WERI-Rb-1 (cell line): ENCODE measurements at regions not wholly inside any gene's neighbourhood (a gene's known extent, or its start where the extent isn't known, plus 50 kb on each side); places are given as distances from the start of the nearest gene placed in this dataset.
"Not testable (repeated sequence)": the region's sequence is repeated elsewhere in the genome, so short reads cannot be mapped to it uniquely, and the experiment has no call there.

Experiments used
- DNase-seq: peaks from one replicate; pipeline ENCODE4 v3.0.0-alpha.2; 2020
- H3K27ac ChIP-seq: fragments of 250-450 bp; sonication (Bioruptor Pico); 2 replicates; pipeline ENCODE4 v1.5.1; 2020; ENCODE audit warnings: mild to moderate bottlenecking, moderate library complexity
- H3K27me3 ChIP-seq: fragments of 250-450 bp; sonication (Bioruptor Pico); 2 replicates; pipeline ENCODE4 v1.5.1; 2021; ENCODE audit warnings: mild to moderate bottlenecking, low read depth, moderate library complexity; ENCODE audit not compliant: insufficient read depth, severe bottlenecking
- H3K36me3 ChIP-seq: fragments of 250-450 bp; sonication (Bioruptor Pico); 2 replicates; pipeline ENCODE4 v1.5.1; 2020; ENCODE audit warnings: mild to moderate bottlenecking, moderate library complexity
- H3K4me3 ChIP-seq: 2 replicates; pipeline ENCODE4 v1.5.1; 2011; ENCODE audit warnings: low read depth, mild to moderate bottlenecking, control low read depth, low read length
- H3K9me3 ChIP-seq: fragments of 250-450 bp; sonication (Bioruptor Pico); 2 replicates; pipeline ENCODE4 v1.5.1; 2021; ENCODE audit warnings: mild to moderate bottlenecking, moderate library complexity; ENCODE audit not compliant: severe bottlenecking
- CTCF ChIP-seq: IDR thresholded peaks from 2 replicates; pipeline ENCODE4 v1.5.1; 2011; ENCODE audit warnings: low read depth, mild to moderate bottlenecking, control low read depth, inconsistent platforms, low read length

GRCh38 chr6:132118144-132118543, 167.0 kb upstream of the CCN2 start:
- no peak overlapping the region for H3K4me3 ChIP-seq
- peaks cover 77% of the 10 kb centered on the region for H3K27me3 ChIP-seq
- H3K36me3 ChIP-seq, result no peaks in the 10 kb centered on the region
- H3K27ac ChIP-seq, result no peak overlapping the region
- TF ChIP-seq CTCF, result no peak
- no peak for DNase-seq
- H3K9me3 ChIP-seq, result no peaks in the 10 kb centered on the region

GRCh38 chr6:132115714-132116366, 164.7 kb upstream of the CCN2 start:
- Histone ChIP-seq H3K27me3 (peaks cover 69% of the 10 kb centered on the region), H3K9me3 (no peaks in the 10 kb centered on the region), H3K27ac (no peak overlapping the region), H3K36me3 (no peaks in the 10 kb centered on the region), H3K4me3 (no peak overlapping the region)
- DNase-seq, result no peak
- no peak for TF ChIP-seq CTCF

- no peak for DNase-seq
- Histone ChIP-seq H3K4me3 (no peak overlapping the region), H3K27me3 (peaks cover 57% of the 10 kb centered on the region), H3K36me3 (no peaks in the 10 kb centered on the region), H3K27ac (no peak overlapping the region), H3K9me3 (peaks cover 4% of the 10 kb centered on the region)
- TF ChIP-seq CTCF, result no peak
Measured at GRCh38 chr6:132114201-132114825, 163.1 kb upstream of the CCN2 start.

GRCh38 chr6:132109752-132110151, 158.6 kb upstream of the CCN2 start:
- H3K4me3 ChIP-seq, H3K36me3 ChIP-seq, H3K27ac ChIP-seq, H3K9me3 ChIP-seq, DNase-seq: not testable (repeated sequence)
- H3K27me3 ChIP-seq, result peaks cover 35% of the 10 kb centered on the region

- Histone ChIP-seq H3K27ac (no peak overlapping the region), H3K27me3 (peaks cover 29% of the 10 kb centered on the region), H3K36me3 (no peaks in the 10 kb centered on the region), H3K9me3 (peaks cover 6% of the 10 kb centered on the region), H3K4me3 (no peak overlapping the region)
- no peak for TF ChIP-seq CTCF
- no peak for DNase-seq
Measured at GRCh38 chr6:132107896-132108295, 156.7 kb upstream of the CCN2 start.

- no peak overlapping the region for H3K4me3 ChIP-seq
- no peaks in the 10 kb centered on the region for H3K36me3 ChIP-seq
- TF ChIP-seq CTCF, result no peak
- H3K27me3 ChIP-seq, result peaks cover 28% of the 10 kb centered on the region
- H3K27ac ChIP-seq, result no peak overlapping the region
- DNase-seq, result no peak
- no peaks in the 10 kb centered on the region for H3K9me3 ChIP-seq
Measured at GRCh38 chr6:132101535-132101934, 150.4 kb upstream of the CCN2 start.
